ENCODE measurements at regions not wholly inside any gene's neighbourhood (a gene's known extent, or its start where the extent isn't known, plus 50 kb on each side); places are given as distances from the start of the nearest gene placed in this dataset.

GRCh38 chr1:230591678-230592077 is 50.6 kb upstream of the COG2 start:
- no peak overlapping the region for H3K4me3 ChIP-seq (ENCODE audit: control insufficient read depth, low read depth, low read length)
- DNase-seq (ENCODE audit: low read depth): no peak
- TF ChIP-seq CTCF (IDR thresholded peaks at IDR 0.05; ENCODE audit: control insufficient read depth, insufficient read depth, low read depth, low read length, missing control alignments): no peak

GRCh38 chr1:230589951-230590350 is 52.3 kb upstream of the COG2 start:
- DNase-seq (ENCODE audit: low read depth): no peak
- no peak overlapping the region for H3K4me3 ChIP-seq (ENCODE audit: control insufficient read depth, low read depth, low read length)
- no peak for TF ChIP-seq CTCF (IDR thresholded peaks at IDR 0.05; ENCODE audit: control insufficient read depth, insufficient read depth, low read depth, low read length, missing control alignments)

GRCh38 chr1:230588323-230588746 is 53.9 kb upstream of the COG2 start:
- no peak for TF ChIP-seq CTCF (IDR thresholded peaks at IDR 0.05; ENCODE audit: control insufficient read depth, insufficient read depth, low read depth, low read length, missing control alignments)
- no peak overlapping the region for H3K4me3 ChIP-seq (ENCODE audit: control insufficient read depth, low read depth, low read length)
- no peak for DNase-seq (ENCODE audit: low read depth)

- H3K4me3 ChIP-seq (ENCODE audit: control insufficient read depth, low read depth, low read length): no peak overlapping the region
- DNase-seq (ENCODE audit: low read depth): no peak
- no peak for TF ChIP-seq CTCF (IDR thresholded peaks at IDR 0.05; ENCODE audit: control insufficient read depth, insufficient read depth, low read depth, low read length, missing control alignments)
Measured at GRCh38 chr1:230587061-230587460, 55.2 kb upstream of the COG2 start.

- no peak overlapping the region for H3K4me3 ChIP-seq (ENCODE audit: control insufficient read depth, low read depth, low read length)
- no peak for DNase-seq (ENCODE audit: low read depth)
- no peak for TF ChIP-seq CTCF (IDR thresholded peaks at IDR 0.05; ENCODE audit: control insufficient read depth, insufficient read depth, low read depth, low read length, missing control alignments)
Measured at GRCh38 chr1:230584660-230585059, 57.6 kb upstream of the COG2 start.

- TF ChIP-seq CTCF (IDR thresholded peaks at IDR 0.05; ENCODE audit: control insufficient read depth, insufficient read depth, low read depth, low read length, missing control alignments): no peak
- DNase-seq (ENCODE audit: low read depth): no peak
- no peak overlapping the region for H3K4me3 ChIP-seq (ENCODE audit: control insufficient read depth, low read depth, low read length)
Measured at GRCh38 chr1:230581446-230582079, 60.7 kb upstream of the COG2 start.

GRCh38 chr1:230578616-230579015 is 63.7 kb upstream of the COG2 start:
- TF ChIP-seq CTCF (IDR thresholded peaks at IDR 0.05; ENCODE audit: control insufficient read depth, insufficient read depth, low read depth, low read length, missing control alignments): no peak
- no peak overlapping the region for H3K4me3 ChIP-seq (ENCODE audit: control insufficient read depth, low read depth, low read length)
- no peak for DNase-seq (ENCODE audit: low read depth)
